C4-2B (cell line): ENCODE measurements at regions not wholly inside any gene's neighbourhood (a gene's known extent, or its start where the extent isn't known, plus 50 kb on each side); places are given as distances from the start of the nearest gene placed in this dataset.

Experiments
- H3K27ac ChIP-seq: fragments of 450-650 bp; 2 replicates; pipeline ENCODE4 v1.5.1; 2017
- ZFX ChIP-seq: fragments of 450-650 bp; IDR thresholded peaks from 2 replicates; pipeline ENCODE4 v1.6.1; 2017
- TF ChIP-seq, protein P1 (sequence below): fragments of 450-650 bp; conservative IDR thresholded peaks from 2 replicates; pipeline ENCODE4 v1.5.1; 2017; ENCODE audit warnings: mild to moderate bottlenecking

GRCh38 chr13:94906605-94907004 is 194.3 kb upstream of the SOX21 start:
- H3K27ac ChIP-seq, result no peak overlapping the region
- TF ChIP-seq, protein P1, sequence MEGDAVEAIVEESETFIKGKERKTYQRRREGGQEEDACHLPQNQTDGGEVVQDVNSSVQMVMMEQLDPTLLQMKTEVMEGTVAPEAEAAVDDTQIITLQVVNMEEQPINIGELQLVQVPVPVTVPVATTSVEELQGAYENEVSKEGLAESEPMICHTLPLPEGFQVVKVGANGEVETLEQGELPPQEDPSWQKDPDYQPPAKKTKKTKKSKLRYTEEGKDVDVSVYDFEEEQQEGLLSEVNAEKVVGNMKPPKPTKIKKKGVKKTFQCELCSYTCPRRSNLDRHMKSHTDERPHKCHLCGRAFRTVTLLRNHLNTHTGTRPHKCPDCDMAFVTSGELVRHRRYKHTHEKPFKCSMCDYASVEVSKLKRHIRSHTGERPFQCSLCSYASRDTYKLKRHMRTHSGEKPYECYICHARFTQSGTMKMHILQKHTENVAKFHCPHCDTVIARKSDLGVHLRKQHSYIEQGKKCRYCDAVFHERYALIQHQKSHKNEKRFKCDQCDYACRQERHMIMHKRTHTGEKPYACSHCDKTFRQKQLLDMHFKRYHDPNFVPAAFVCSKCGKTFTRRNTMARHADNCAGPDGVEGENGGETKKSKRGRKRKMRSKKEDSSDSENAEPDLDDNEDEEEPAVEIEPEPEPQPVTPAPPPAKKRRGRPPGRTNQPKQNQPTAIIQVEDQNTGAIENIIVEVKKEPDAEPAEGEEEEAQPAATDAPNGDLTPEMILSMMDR, result no peak

GRCh38 chr13:94902722-94903407 is 190.5 kb upstream of the SOX21 start:
- TF ChIP-seq, protein P1, result no peak
- no peak for TF ChIP-seq ZFX
- H3K27ac ChIP-seq, result no peak overlapping the region

- TF ChIP-seq, protein P1, result no peak
- TF ChIP-seq ZFX, result no peak
- no peak overlapping the region for H3K27ac ChIP-seq
Measured at GRCh38 chr13:94901070-94901469, 188.7 kb upstream of the SOX21 start.

DNA sequence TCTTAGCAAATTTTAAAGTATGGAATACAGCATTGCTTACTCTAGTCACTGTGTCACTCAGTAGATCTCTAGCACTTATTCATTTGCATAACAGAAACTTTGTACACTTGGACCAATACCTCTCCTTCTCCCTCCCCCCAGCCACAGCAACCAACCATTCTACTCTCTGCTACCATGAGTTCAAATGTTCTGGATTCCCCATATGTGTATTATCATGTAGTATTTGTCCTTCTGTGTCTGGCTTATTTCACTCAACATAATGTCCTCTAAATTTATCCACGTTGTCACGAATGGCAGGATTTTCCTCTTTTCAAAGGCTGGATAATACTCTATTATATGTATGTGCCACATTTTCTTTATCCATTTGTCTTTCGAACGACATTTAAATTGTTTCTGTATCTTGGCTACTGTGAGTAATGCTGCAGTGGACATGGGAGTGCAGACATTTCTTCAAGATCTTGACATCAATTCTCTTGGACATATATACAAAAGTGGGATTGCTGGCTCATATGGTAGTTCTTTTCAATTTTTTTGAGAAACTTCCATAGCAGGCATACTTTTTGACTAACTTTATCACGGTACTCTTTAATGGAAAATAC is 184.5 kb upstream of the SOX21 start:
- H3K27ac ChIP-seq, result no peak overlapping the region
- TF ChIP-seq, protein P1, result no peak
- TF ChIP-seq ZFX, result no peak

- TF ChIP-seq, protein P1, result no peak
- no peak for TF ChIP-seq ZFX
- H3K27ac ChIP-seq, result no peak overlapping the region
Measured at GRCh38 chr13:94896238-94896637, 183.9 kb upstream of the SOX21 start.

GRCh38 chr13:94886191-94886590 is 173.8 kb upstream of the SOX21 start:
- TF ChIP-seq, protein P1, result no peak
- no peak for TF ChIP-seq ZFX
- H3K27ac ChIP-seq, result no peak overlapping the region

GRCh38 chr13:94880463-94880862 is 168.1 kb upstream of the SOX21 start:
- H3K27ac ChIP-seq, result no peak overlapping the region
- TF ChIP-seq, protein P1, result no peak
- no peak for TF ChIP-seq ZFX
